PFSK-1 (cell line): ENCODE measurements at regions not wholly inside any gene's neighbourhood (a gene's known extent, or its start where the extent isn't known, plus 50 kb on each side); places are given as distances from the start of the nearest gene placed in this dataset.

ENCODE experiments used
- FOXP2 ChIP-seq: optimal IDR thresholded peaks from 2 replicates; pipeline ENCODE3; 2011; ENCODE audit warnings: borderline replicate concordance, control low read depth, inconsistent platforms; ENCODE audit not compliant: insufficient read depth; ENCODE audit errors: extremely low read length, extremely low read depth
- POLR2AphosphoS5 ChIP-seq: IDR thresholded peaks from 2 replicates; pipeline ENCODE4 v1.6.1; 2012; ENCODE audit warnings: low read depth, mild to moderate bottlenecking, control low read depth, low read length, moderate library complexity
- SIN3A ChIP-seq: IDR thresholded peaks from 2 replicates; pipeline ENCODE4 v1.6.1; 2012; ENCODE audit warnings: mild to moderate bottlenecking, low read length, moderate library complexity, borderline replicate concordance; ENCODE audit not compliant: insufficient read depth
- TAF1 ChIP-seq: IDR thresholded peaks from 2 replicates; pipeline ENCODE4 v1.6.1; 2012; ENCODE audit warnings: low read length, control low read depth, borderline replicate concordance; ENCODE audit not compliant: insufficient read depth
- TF ChIP-seq, protein P1 (sequence below), 2 experiments: IDR thresholded peaks; 2 replicates each; pipeline versions ENCODE4 v1.6.1 to v1.8.0; 2011 to 2012; ENCODE audit warnings: low read depth in 2 of 2, low read length in 2 of 2, control low read depth in 1 of 2, inconsistent platforms in 1 of 2, mild to moderate bottlenecking in 1 of 2, moderate library complexity in 1 of 2; ENCODE audit not compliant: insufficient read depth in 1 of 2

DNA sequence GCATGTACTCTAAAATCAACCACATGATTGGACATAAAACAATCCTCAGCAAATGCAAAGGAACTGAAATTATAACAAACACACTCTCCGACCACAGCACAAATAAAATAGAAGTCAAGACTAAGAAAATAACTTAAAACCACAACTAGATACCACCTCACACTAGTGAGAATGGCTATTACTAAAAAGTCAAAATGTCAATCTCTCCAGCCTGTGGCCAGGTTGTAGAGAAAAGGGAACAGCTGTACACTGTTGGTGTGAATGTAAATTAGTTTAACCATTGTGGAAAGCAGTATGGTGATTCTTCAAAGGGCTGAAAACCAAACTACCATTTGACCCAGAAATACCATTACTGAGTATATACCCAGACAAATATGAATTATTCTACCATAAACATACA lies 1025.7 kb upstream of the TENM4 start:
- TF ChIP-seq POLR2AphosphoS5 (no peak), TAF1 (no peak), FOXP2 (no peak), SIN3A (no peak)
- TF ChIP-seq, protein P1, sequence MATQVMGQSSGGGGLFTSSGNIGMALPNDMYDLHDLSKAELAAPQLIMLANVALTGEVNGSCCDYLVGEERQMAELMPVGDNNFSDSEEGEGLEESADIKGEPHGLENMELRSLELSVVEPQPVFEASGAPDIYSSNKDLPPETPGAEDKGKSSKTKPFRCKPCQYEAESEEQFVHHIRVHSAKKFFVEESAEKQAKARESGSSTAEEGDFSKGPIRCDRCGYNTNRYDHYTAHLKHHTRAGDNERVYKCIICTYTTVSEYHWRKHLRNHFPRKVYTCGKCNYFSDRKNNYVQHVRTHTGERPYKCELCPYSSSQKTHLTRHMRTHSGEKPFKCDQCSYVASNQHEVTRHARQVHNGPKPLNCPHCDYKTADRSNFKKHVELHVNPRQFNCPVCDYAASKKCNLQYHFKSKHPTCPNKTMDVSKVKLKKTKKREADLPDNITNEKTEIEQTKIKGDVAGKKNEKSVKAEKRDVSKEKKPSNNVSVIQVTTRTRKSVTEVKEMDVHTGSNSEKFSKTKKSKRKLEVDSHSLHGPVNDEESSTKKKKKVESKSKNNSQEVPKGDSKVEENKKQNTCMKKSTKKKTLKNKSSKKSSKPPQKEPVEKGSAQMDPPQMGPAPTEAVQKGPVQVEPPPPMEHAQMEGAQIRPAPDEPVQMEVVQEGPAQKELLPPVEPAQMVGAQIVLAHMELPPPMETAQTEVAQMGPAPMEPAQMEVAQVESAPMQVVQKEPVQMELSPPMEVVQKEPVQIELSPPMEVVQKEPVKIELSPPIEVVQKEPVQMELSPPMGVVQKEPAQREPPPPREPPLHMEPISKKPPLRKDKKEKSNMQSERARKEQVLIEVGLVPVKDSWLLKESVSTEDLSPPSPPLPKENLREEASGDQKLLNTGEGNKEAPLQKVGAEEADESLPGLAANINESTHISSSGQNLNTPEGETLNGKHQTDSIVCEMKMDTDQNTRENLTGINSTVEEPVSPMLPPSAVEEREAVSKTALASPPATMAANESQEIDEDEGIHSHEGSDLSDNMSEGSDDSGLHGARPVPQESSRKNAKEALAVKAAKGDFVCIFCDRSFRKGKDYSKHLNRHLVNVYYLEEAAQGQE (IDR thresholded peaks at IDR 0.05; ENCODE audit: insufficient read depth in 1 of 2, low read depth in 2 of 2, low read length in 2 of 2) = no peak
